BJ (cell line): ENCODE measurements at regions not wholly inside any gene's neighbourhood (a gene's known extent, or its start where the extent isn't known, plus 50 kb on each side); places are given as distances from the start of the nearest gene placed in this dataset.

Experiments
- CTCF ChIA-PET: fragments of 350-600 bp; formaldehyde crosslinking; extraction: SDS; loops from one replicate; lab custom pipeline; 2021; ENCODE audit warnings: antibody characterized with exemption, inconsistent platforms; lab: Yijun Ruan, JAX
- POLR2A ChIA-PET: fragments of 300-600 bp; sonication (Branson Sonifier 250); formaldehyde crosslinking; extraction: SDS; loops from one replicate; lab custom pipeline; 2021; ENCODE audit warnings: antibody characterized with exemption; lab: Charles Lee
- DNase-seq: peaks from one replicate; pipeline ENCODE4 v3.0.0-alpha.2; 2011; ENCODE audit warnings: low read depth
- H3K27me3 ChIP-seq: 2 replicates; pipeline ENCODE4 v1.6.0; 2011; ENCODE audit warnings: low read length; ENCODE audit not compliant: control insufficient read depth, insufficient read depth
- H3K36me3 ChIP-seq: 2 replicates; pipeline ENCODE4 v1.5.1; 2011; ENCODE audit warnings: low read length; ENCODE audit not compliant: control insufficient read depth, insufficient read depth
- H3K4me3 ChIP-seq: 2 replicates; pipeline ENCODE4 v1.5.1; 2011; ENCODE audit warnings: low read depth, mild to moderate bottlenecking, control low read depth, low read length
- CTCF ChIP-seq: IDR thresholded peaks from 2 replicates; pipeline ENCODE4 v1.5.1; 2011; ENCODE audit warnings: low read depth, mild to moderate bottlenecking, control low read depth, inconsistent platforms, low read length, moderate library complexity; ENCODE audit not compliant: insufficient read depth

- Histone ChIP-seq H3K36me3 (no peaks in the 10 kb centered on the region), H3K27me3 (no peaks in the 10 kb centered on the region), H3K4me3 (no peak overlapping the region)
- no peak for DNase-seq
- CTCF ChIA-PET = no interaction called here
- TF ChIP-seq CTCF = no peak
- POLR2A ChIA-PET = no interaction called here
These were observed 177.6 kb upstream of the SPRY1 start for GRCh38 chr4:123218981-123219380.

GRCh38 chr4:123229286-123229685 lies 167.3 kb upstream of the SPRY1 start:
- no peak for DNase-seq
- Histone ChIP-seq H3K4me3 (no peak overlapping the region), H3K36me3 (no peaks in the 10 kb centered on the region), H3K27me3 (no peaks in the 10 kb centered on the region)
- ChIA-PET CTCF (no interaction called here), POLR2A (no interaction called here)
- no peak for TF ChIP-seq CTCF

GRCh38 chr4:123230061-123230460 lies 166.5 kb upstream of the SPRY1 start:
- POLR2A ChIA-PET = no interaction called here
- no peak for DNase-seq

GRCh38 chr4:123232439-123232838 lies 164.2 kb upstream of the SPRY1 start:
- Histone ChIP-seq H3K4me3 (no peak overlapping the region), H3K36me3 (no peaks in the 10 kb centered on the region), H3K27me3 (no peaks in the 10 kb centered on the region)
- peak; percentile 24 for DNase-seq
- no peak for TF ChIP-seq CTCF
- POLR2A ChIA-PET = no interaction called here
- CTCF ChIA-PET = no interaction called here

More at GRCh38 chr4:123230061-123230460, 166.5 kb upstream of the SPRY1 start:
- no peak overlapping the region for H3K4me3 ChIP-seq
- CTCF ChIA-PET = no interaction called here
- no peaks in the 10 kb centered on the region for H3K36me3 ChIP-seq
- H3K27me3 ChIP-seq = no peaks in the 10 kb centered on the region
- no peak for TF ChIP-seq CTCF

GRCh38 chr4:123233136-123233768 lies 163.3 kb upstream of the SPRY1 start:
- Histone ChIP-seq H3K36me3 (no peaks in the 10 kb centered on the region), H3K27me3 (no peaks in the 10 kb centered on the region), H3K4me3 (no peak overlapping the region)
- DNase-seq = no peak
- no peak for TF ChIP-seq CTCF
- ChIA-PET CTCF (no interaction called here), POLR2A (no interaction called here)
